ENCODE measurements at regions not wholly inside any gene's neighbourhood (a gene's known extent, or its start where the extent isn't known, plus 50 kb on each side); places are given as distances from the start of the nearest gene placed in this dataset.
A peak's percentile ranks its signal among the peaks of the same experiment; 100 is the strongest.

- H3K4me1 ChIP-seq (ENCODE audit: insufficient read depth, low read length): no peaks in the 10 kb centered on the region
- H3K9me3 ChIP-seq (ENCODE audit: low read length): no peaks in the 10 kb centered on the region
- DNase-seq (ENCODE audit: low spot score) (no peak), ATAC-seq (no peak), FAIRE-seq (no peak)
- 5% methylated on average over 3 of the region's 3 CpGs for WGBS (ENCODE audit: low lambda C conversion rate)
- intact Hi-C loops (cut with micrococcal nuclease; ENCODE audit: unreplicated experiment): no loop called here
- in situ Hi-C loops (cut with HindIII; ENCODE audit: extremely low pct_ligation_motif_present, low pct_unique_long_range_greater_than_20kb): no loop called here
- no peak overlapping the region for H3K4me3 ChIP-seq (replicated peaks in 1 of 3; ENCODE audit: insufficient read depth in 1 of 3, low read depth in 2 of 3, low read length in 3 of 3)
- ChIA-PET POLR2A (no interaction called here), CTCF (ENCODE audit: low intra/inter-chr PET ratio, low total read pairs) (no interaction called here)
- no peaks in the 10 kb centered on the region for H3K79me2 ChIP-seq (ENCODE audit: insufficient read depth, low read length)
- BruUV-seq (replicated peaks): no TSS peak
- H3K4me2 ChIP-seq (ENCODE audit: low read depth, low read length): no peak overlapping the region
- no peaks in the 10 kb centered on the region for H3K27me3 ChIP-seq (ENCODE audit: control insufficient read depth in 1 of 2, insufficient read depth in 2 of 2, low read length in 2 of 2)
- no peak overlapping the region for H3K9ac ChIP-seq (ENCODE audit: insufficient read depth, low read depth, low read length)
- no peak overlapping the region for H2AFZ ChIP-seq (ENCODE audit: low read length)
- TF ChIP-seq HHEX (CRISPR knock-in tag; IDR thresholded peaks at IDR 0.05) (no peak), DR1 (CRISPR knock-in tag; IDR thresholded peaks at IDR 0.05) (no peak), MAFK (conservative IDR thresholded peaks at IDR 0.05 in 1 of 2, IDR thresholded peaks at IDR 0.05 in 1 of 2; ENCODE audit: low read length in 2 of 2) (peak in 1 of 2 experiments; percentile 11; a peak in 1 of 4 replicates)
- no peaks in the 10 kb centered on the region for H3K36me3 ChIP-seq (replicated peaks in 1 of 2; ENCODE audit: control insufficient read depth in 1 of 2, insufficient read depth in 2 of 2, low read length in 2 of 2)
- H3K27ac ChIP-seq (ENCODE audit: extremely low read length, insufficient read depth, low read length): no peak overlapping the region
- no peaks in the 10 kb centered on the region for H4K20me1 ChIP-seq (ENCODE audit: insufficient read depth, low read length)
Measured at GRCh38 chr3:168330983-168331382, 235.3 kb upstream of the GOLIM4 start.

DNA sequence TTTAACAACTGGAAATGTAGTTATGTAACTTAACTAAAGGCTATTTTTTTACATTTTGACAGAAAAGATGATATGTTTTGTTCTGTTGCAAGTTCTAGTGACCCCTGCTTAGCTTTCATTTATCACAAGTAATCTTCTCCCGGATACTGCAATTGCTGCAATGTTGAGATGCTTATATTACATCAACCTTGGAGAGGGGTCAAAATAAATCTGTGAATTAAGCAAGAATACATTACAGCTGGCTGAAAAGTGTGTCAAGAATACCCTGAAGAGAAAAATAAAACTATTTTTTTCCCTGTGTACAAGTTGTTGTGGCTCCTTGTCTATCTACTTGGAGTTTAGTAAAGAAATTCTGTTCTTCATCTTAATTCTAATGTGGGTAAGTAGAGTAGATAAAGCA lies 232.1 kb upstream of the GOLIM4 start:
- Histone ChIP-seq H2AFZ (ENCODE audit: low read length) (no peak overlapping the region), H3K4me2 (ENCODE audit: low read depth, low read length) (no peak overlapping the region), H3K79me2 (ENCODE audit: insufficient read depth, low read length) (no peaks in the 10 kb centered on the region), H3K4me1 (ENCODE audit: insufficient read depth, low read length) (no peaks in the 10 kb centered on the region), H3K27me3 (ENCODE audit: control insufficient read depth in 1 of 2, insufficient read depth in 2 of 2, low read length in 2 of 2) (no peaks in the 10 kb centered on the region), H3K27ac (ENCODE audit: extremely low read length, insufficient read depth, low read length) (no peak overlapping the region), H3K36me3 (replicated peaks in 1 of 2; ENCODE audit: control insufficient read depth in 1 of 2, insufficient read depth in 2 of 2, low read length in 2 of 2) (no peaks in the 10 kb centered on the region), H3K9me3 (ENCODE audit: low read length) (no peaks in the 10 kb centered on the region), H3K4me3 (replicated peaks in 1 of 3; ENCODE audit: insufficient read depth in 1 of 3, low read depth in 2 of 3, low read length in 3 of 3) (no peak overlapping the region), H4K20me1 (ENCODE audit: insufficient read depth, low read length) (no peaks in the 10 kb centered on the region), H3K9ac (ENCODE audit: insufficient read depth, low read depth, low read length) (no peak overlapping the region)
- intact Hi-C loops (cut with micrococcal nuclease; ENCODE audit: unreplicated experiment) (no loop called here), in situ Hi-C loops (cut with HindIII; ENCODE audit: extremely low pct_ligation_motif_present, low pct_unique_long_range_greater_than_20kb) (no loop called here)
- no peak for DNase-seq (ENCODE audit: low spot score)
- ChIA-PET CTCF (ENCODE audit: low intra/inter-chr PET ratio, low total read pairs) (no interaction called here), POLR2A (no interaction called here)
- no TSS peak for BruUV-seq (replicated peaks)
- WGBS (ENCODE audit: low lambda C conversion rate): 0% methylated on average over 1 of the region's 1 CpG
- no peak for ATAC-seq
- FAIRE-seq: no peak
- TF ChIP-seq ISL2 (CRISPR knock-in tag; IDR thresholded peaks at IDR 0.05) (no peak), ZNF709 (CRISPR knock-in tag; IDR thresholded peaks at IDR 0.05) (no peak), HNF4G (IDR thresholded peaks at IDR 0.05; ENCODE audit: borderline replicate concordance, low read depth, low read length) (no peak), HNF4G (CRISPR knock-in tag; IDR thresholded peaks at IDR 0.05; ENCODE audit: borderline replicate concordance, low read depth) (no peak), ZNF124 (CRISPR knock-in tag; IDR thresholded peaks at IDR 0.05) (no peak), ZNF17 (CRISPR knock-in tag; IDR thresholded peaks at IDR 0.05) (no peak), HOXD1 (CRISPR knock-in tag; IDR thresholded peaks at IDR 0.05) (no peak), TBP (CRISPR knock-in tag; IDR thresholded peaks at IDR 0.05) (no peak), SATB2 (CRISPR knock-in tag; IDR thresholded peaks at IDR 0.05) (no peak), MTF2 (CRISPR knock-in tag; IDR thresholded peaks at IDR 0.05; ENCODE audit: borderline replicate concordance) (no peak), POLR2G (IDR thresholded peaks at IDR 0.05; ENCODE audit: low read depth, low read length) (no peak), ZNF234 (CRISPR knock-in tag; conservative IDR thresholded peaks at IDR 0.05) (no peak), CHD2 (IDR thresholded peaks at IDR 0.05; ENCODE audit: low read depth, low read length) (no peak), ZMYM4 (CRISPR knock-in tag; IDR thresholded peaks at IDR 0.05) (no peak), TOE1 (CRISPR knock-in tag; IDR thresholded peaks at IDR 0.05) (no peak)
- TF ChIP-seq, protein P1, sequence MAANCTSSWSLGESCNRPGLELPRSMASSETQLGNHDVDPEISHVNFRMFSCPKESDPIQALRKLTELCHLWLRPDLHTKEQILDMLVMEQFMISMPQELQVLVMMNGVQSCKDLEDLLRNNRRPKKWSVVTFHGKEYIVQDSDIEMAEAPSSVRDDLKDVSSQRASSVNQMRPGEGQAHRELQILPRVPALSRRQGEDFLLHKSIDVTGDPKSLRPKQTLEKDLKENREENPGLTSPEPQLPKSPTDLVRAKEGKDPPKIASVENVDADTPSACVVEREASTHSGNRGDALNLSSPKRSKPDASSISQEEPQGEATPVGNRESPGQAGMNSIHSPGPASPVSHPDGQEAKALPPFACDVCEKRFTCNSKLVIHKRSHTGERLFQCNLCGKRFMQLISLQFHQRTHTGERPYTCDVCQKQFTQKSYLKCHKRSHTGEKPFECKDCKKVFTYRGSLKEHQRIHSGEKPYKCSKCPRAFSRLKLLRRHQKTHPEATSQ (CRISPR knock-in tag; IDR thresholded peaks at IDR 0.05; ENCODE audit: borderline replicate concordance): no peak
- TF ChIP-seq, protein P2, sequence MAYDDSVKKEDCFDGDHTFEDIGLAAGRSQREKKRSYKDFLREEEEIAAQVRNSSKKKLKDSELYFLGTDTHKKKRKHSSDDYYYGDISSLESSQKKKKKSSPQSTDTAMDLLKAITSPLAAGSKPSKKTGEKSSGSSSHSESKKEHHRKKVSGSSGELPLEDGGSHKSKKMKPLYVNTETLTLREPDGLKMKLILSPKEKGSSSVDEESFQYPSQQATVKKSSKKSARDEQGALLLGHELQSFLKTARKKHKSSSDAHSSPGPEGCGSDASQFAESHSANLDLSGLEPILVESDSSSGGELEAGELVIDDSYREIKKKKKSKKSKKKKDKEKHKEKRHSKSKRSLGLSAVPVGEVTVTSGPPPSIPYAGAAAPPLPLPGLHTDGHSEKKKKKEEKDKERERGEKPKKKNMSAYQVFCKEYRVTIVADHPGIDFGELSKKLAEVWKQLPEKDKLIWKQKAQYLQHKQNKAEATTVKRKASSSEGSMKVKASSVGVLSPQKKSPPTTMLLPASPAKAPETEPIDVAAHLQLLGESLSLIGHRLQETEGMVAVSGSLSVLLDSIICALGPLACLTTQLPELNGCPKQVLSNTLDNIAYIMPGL (CRISPR knock-in tag; IDR thresholded peaks at IDR 0.05; ENCODE audit: borderline replicate concordance in 1 of 2, low read depth in 1 of 2): no peak
